ENCODE measurements at regions not wholly inside any gene's neighbourhood (a gene's known extent, or its start where the extent isn't known, plus 50 kb on each side); places are given as distances from the start of the nearest gene placed in this dataset.

DNA sequence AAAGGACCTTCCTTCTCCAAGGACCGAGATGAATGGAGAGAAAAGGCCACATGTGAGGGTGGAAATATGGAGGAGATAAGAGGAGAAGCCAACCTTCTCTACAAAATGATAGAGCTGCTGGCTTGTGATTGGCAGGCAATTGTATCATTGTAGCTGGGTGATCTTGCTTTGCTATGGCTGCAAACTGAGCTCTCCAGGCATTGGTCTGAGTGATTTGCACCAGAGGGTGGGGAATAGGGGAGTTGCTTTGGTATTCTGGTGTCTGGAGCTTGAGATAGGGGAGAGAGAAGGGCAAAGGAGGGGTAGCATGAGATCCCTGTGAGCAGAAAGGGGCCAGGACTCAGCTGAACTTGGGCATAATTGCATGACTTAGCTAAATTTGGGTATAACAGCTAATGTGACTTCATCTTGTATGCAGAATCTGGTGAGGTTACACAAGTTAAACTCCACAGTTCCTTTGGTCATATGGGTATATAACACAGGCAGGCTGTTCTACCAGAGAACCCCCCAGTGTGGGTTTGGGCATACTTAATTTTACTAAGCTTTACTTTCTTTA is 72.0 kb downstream of the FOS start:
- no peak for TF ChIP-seq CTCF (IDR thresholded peaks at IDR 0.05)
- TF ChIP-seq POLR2A (IDR thresholded peaks at IDR 0.05), result no peak
